Epithelial cell of proximal tubule (primary cell): ENCODE measurements at regions not wholly inside any gene's neighbourhood (a gene's known extent, or its start where the extent isn't known, plus 50 kb on each side); places are given as distances from the start of the nearest gene placed in this dataset.

Source experiments
- DNase-seq: peaks from one replicate; pipeline ENCODE4 v3.0.0-alpha.2; 2011; ENCODE audit warnings: low read depth
- H3K4me3 ChIP-seq: 2 replicates; pipeline ENCODE4 v1.5.1; 2011; ENCODE audit warnings: low read depth, mild to moderate bottlenecking, low read length
- CTCF ChIP-seq: conservative IDR thresholded peaks from 2 replicates; pipeline ENCODE4 v1.5.1; 2012; ENCODE audit warnings: low read depth, mild to moderate bottlenecking, low read length

- H3K4me3 ChIP-seq = no peak overlapping the region
- no peak for TF ChIP-seq CTCF
- DNase-seq = no peak
Measured at GRCh38 chr5:56459394-56460194, 226.5 kb upstream of the ANKRD55 start.

- TF ChIP-seq CTCF = no peak
- no peak for DNase-seq
- H3K4me3 ChIP-seq = no peak overlapping the region
Measured at GRCh38 chr5:56457887-56458812, 225.0 kb upstream of the ANKRD55 start.

- H3K4me3 ChIP-seq = no peak overlapping the region
- DNase-seq = no peak
- TF ChIP-seq CTCF = no peak
Measured at GRCh38 chr5:56456002-56456401, 222.9 kb upstream of the ANKRD55 start.

GRCh38 chr5:56455417-56455816 is 222.3 kb upstream of the ANKRD55 start:
- TF ChIP-seq CTCF = no peak
- no peak for DNase-seq
- no peak overlapping the region for H3K4me3 ChIP-seq

- no peak overlapping the region for H3K4me3 ChIP-seq
- DNase-seq = no peak
- TF ChIP-seq CTCF = no peak
Measured at GRCh38 chr5:56454219-56454862, 221.2 kb upstream of the ANKRD55 start.

GRCh38 chr5:56451742-56452141 is 218.6 kb upstream of the ANKRD55 start:
- no peak for DNase-seq
- no peak overlapping the region for H3K4me3 ChIP-seq
- no peak for TF ChIP-seq CTCF
